Middle frontal gyrus (tissue), 1 donor: ENCODE measurements at regions not wholly inside any gene's neighbourhood (a gene's known extent, or its start where the extent isn't known, plus 50 kb on each side); places are given as distances from the start of the nearest gene placed in this dataset.
"Not testable (repeated sequence)": the region's sequence is repeated elsewhere in the genome, so short reads cannot be mapped to it uniquely, and the experiment has no call there.

Experiments used
- DNase-seq: peaks from one replicate; pipeline ENCODE4 v3.0.0-alpha.2; 2015; ENCODE audit warnings: low spot score; ENCODE audit errors: extremely low spot score

DNA sequence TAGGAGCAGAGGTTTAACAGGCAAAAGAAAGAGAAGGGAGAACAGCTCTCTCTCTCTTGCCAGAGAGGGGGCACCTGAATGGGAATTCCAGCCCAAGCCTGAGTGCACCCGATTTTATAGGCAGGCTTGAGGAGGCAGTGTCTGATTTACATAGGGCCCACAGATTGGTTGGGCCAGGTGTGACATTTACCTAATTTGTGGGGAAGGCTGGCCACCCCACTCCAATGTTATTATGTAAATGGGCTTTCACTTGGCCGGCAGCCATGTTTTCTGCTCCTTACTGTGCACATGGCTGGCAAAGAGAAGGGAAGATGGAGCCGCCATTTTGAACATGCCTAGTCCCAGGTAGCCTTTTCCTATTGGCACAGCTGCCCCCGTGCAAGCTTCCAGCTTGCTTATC is 735.5 kb upstream of the AUTS2 start:
- no peak for DNase-seq

DNA sequence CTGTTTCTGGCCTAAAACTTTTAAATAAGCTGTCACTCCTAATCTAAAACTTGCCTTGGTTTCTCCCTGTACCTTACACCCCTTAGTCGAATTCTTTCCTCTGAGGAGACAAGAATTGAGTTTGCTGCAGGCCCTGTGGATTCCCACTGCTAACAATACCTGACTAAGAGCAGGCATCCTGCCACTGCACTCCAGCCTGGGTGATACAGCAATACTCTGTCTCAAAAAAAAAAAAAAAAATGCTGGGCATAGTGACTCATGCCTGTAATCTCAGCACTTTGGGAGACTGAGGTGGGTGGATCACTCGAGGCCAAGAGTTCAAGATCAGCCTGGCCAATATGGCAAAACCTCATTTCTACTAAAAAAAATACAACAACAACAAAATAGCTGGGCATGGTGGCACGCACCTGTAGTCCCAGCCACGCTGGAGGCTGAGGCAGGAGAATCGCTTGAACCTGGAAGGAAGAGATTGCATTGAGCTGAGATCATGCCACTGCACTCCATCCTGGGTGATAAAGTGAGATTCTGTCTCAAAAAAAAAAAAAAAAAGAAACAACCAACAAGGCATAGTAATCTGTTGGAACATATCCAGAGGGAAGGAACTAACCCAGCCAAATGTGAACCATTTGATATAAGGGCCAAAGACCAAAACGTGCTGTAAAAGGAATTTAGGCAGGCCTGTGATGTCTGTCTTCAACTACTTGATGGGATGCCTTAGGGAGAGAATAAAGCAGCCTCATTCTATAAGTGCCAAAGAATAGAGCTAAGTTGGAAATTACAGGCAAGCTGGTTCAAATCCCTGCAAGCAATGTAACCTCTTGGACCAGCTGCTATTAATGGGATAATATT is 732.7 kb upstream of the AUTS2 start:
- DNase-seq: no peak

DNA sequence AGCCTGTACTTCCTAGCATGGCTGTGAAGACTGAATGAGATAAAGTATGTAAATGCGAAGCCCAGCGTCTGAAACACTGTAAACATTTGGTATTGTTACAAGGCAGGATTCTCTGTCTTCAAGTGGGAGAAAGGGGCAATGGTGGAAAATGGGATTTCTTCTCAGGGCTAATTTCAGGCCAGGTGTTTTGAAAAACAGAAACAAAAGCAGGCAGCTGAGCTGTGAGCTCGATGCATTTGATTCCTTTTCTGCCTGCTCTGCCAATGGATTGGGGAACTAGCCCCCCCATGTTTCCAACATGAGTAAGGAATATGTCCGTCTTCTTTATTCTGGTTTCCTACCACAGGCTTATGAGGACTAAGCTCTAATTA is 732.1 kb upstream of the AUTS2 start:
- DNase-seq: no peak

DNA sequence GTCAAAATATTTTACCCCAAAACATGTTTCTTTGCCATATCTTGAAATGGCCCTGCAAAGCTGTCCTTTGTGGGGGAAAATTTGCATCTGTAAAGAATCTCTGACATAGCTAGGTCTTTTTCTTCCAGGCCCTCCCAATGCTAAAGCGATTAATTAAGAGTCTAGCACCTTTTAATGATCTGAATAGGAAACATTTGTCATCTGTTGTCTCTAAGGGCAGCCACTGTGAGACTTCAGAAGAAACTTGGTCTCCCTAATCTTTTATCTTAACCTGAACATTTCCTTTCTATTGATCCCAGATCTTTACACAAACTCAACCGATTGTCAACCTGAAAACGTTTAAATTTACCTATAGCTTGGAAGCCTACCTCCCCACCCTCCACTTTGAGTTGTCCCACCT is 731.6 kb upstream of the AUTS2 start:
- not testable (repeated sequence) for DNase-seq

DNA sequence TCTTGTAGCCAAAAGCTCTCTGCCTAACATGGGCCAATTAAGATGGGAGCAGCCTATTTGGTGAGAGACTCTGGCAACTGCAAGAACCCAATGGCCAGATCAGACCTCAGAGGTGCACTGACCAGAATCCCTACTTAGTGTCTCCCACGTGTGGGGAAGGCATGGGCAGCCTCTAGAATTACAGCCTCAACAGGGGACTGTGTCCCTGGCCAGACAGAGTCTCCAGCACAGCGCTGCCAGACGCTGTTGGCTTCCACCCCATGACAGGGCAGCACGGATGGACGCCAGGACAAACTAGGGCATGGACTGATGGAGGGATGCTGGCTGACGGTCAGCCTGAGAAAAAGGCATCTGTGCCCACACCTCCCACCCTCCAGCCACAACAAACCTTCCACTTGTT is 729.3 kb upstream of the AUTS2 start:
- DNase-seq: no peak

DNA sequence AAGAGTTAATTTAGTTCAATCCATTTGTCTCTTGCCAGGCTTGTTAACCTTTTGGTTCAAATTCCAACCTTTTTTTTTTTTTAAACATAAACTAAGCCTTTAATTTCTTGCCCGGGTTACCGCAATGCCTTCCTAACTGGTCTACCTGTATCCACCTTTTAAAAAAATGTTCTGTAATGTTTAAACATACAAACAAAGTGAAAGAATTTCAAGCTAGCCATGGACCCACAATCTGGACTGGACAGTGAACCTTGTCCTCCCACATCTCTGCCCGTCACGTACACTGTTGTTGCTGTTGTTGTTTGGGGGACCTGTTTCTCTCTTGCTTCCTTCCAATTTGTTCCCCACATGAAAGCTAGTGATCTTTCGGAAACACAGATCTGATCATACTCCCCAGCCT is 724.7 kb upstream of the AUTS2 start:
- DNase-seq: no peak

DNA sequence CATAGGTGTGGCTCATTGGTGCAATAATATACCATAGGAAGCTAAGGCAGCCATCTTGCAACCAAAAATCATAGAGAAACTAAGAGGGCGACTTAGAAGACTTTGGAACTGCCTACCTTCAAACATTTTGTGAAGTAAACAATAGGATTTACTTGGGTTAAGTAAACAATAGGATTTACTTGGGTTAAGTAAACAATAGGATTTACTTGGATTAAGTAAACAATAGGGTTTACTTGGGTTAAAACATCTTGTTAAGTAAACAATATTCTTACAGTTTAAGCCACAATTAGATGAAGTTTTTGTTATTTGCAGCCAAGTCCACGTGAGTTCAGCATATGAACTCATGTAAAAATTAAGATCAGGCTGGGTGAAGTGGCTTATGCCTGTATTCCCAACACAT is 722.4 kb upstream of the AUTS2 start:
- DNase-seq: no peak

DNA sequence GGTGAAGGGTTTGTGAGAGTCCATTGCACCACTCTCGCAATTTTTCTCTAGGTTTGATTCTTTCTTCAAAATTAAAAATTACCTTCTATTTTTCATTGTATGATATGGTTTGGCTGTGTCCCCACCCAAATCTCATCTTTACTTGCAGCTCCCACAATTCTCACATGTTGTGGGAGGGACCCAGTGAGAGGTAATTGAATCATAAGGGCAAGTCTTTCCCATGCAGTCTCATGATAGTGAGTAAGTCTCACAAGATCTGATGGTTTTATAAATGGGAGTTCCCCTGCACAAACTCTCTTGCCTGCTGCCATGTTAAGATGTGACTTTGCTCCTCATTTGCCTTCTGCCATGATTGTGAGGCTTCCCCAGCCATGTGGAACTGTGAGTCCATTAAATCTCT is 711.2 kb upstream of the AUTS2 start:
- not testable (repeated sequence) for DNase-seq

DNA sequence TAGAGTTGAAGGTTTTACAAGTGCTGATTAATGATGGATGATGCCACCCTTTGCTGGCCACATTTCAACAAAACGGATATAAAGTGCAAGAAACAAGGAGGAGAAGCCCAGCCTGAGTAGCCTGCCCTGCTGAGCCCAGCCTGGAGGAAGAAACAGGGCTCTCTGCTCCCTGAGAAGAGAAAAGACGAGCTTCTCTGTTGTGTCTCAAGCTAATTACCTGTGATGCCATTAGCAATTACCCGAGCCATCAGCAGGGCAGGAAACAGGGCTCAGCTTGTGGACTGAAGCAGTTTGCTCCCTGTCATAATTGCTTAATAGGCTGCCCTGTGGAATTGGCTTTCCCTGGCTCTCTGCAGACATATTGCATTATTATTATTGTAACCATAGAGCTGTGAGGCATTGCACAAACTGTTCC is 709.3 kb upstream of the AUTS2 start:
- no peak for DNase-seq

DNA sequence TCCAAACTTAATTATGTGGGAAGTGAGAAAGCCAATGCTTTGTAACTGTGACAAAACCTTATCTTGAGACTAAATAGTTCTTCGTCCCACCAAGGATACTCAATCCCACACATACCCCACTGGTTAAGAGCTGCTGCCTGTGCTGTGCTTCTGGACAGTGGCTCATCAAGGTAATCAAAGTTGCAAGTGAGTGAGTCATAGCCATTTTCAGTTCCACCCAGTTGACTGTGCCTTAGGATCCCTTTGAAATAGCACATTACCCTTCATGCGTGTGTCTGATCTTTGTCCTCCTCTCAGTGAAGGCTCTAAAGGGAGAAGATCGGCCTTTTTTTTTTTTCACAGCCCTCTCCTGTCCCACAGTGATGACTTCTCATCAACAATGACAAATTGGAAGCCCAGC is 706.0 kb upstream of the AUTS2 start:
- DNase-seq: no peak

DNA sequence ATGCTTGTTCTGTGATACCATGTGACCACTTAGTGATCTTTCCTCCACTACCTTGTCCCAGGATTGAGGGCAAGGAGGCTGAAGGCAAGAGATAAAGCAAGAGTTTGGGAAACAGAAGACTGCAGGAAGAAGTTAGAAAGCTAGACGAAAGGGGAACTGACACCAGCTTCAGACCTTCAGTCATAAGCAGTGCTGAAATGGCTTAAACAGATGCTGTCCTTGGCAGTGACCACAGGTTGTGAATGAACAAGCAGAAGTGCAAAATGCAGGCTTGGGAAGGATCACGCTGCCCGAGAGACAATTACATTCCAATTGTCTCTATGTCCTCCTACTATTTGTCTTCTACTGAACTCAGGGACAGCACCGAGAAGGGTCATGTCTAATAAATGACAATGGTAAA is 704.9 kb upstream of the AUTS2 start:
- no peak for DNase-seq

DNA sequence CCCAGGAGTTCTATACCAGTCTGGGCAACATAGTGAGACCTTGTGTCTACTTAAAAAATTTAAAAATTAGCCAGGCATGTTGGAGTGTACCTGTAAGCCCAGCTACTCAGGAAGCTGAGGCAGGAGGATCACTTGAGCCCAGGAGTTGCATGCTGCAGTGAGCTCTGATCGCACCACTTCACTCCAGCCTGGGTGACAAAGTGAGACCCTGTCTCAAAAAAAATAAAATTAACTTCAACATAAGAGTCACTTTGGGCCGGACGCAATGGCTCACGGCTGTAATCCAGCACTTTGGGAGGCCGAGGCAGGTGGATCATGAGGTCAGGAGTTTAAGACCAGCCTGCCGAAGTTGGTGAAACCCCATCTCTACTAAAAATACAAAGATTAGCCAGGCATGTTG is 699.1 kb upstream of the AUTS2 start:
- DNase-seq: not testable (repeated sequence)

DNA sequence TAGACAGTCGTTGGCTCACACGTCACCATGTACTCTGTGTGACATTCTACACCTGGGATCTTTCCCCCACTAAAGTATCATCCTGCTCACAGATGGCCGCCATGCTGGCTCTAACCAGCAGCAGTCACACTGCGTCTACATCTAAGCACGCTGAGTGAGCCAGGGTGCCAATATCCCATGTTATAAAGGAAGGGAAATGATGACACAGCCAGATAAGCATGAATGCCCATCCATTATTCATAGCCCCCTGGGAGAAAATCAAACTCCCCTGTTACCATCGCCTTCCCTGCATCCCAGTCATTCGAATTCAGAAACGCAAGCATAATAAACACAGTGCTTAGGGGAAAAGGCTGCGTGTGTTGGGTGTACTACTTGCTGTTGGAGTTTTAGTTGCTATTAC is 698.2 kb upstream of the AUTS2 start:
- no peak for DNase-seq

DNA sequence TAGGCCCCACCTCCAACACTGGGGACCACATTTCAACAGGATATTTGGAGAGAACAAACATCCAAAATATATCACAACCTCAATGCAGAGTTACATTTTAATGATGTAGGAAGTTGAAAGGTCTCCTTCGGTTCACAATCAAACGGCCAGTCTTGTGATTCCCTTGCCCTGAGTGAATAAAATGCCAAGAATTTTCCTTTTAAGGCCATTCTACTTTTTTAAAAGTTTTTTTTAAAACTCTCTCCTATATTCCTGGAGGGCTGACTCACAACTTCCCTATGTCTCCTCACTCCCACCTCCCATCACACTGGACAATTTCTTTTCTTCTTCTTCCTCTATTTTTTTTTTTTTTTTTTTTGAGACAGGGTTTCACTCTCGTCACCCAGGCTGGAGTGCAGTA is 693.6 kb upstream of the AUTS2 start:
- no peak for DNase-seq

DNA sequence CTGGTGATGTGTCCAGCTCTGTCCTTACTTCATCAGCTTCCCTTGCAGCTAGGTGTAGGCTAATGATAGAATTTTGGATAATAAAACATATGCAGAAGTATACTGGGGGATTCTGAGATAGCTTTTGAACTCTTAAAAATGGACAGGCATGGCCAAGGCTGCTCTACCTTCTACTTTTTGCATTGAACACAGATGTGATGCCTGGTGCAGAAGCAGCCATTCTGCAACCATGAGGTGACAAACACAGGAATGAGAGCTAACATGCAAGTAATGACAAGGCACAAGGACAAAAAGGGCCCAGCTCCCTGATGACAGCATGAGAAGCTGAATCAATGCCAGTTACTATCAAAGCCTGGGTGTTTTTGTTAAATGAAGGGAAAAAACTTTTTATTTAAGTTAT is 686.5 kb upstream of the AUTS2 start:
- no peak for DNase-seq

DNA sequence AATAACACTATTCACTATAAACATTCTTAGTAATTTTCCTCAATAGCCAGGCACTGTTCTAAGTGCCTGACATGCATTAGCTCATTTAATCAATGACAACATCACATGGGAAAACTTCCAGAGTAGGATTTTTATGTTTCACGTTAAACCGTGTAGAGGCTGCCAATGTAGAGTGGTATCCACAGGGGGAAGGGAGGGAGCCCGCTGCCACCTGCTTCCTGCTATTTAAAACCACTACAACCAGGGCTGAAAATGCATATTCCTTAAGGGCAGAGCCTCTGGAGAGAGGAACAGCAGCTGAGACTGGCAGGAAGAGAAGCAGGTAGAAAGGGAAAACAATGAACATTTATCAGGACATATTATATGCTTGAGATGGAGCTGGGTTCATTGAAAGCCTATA is 684.3 kb upstream of the AUTS2 start:
- no peak for DNase-seq

DNA sequence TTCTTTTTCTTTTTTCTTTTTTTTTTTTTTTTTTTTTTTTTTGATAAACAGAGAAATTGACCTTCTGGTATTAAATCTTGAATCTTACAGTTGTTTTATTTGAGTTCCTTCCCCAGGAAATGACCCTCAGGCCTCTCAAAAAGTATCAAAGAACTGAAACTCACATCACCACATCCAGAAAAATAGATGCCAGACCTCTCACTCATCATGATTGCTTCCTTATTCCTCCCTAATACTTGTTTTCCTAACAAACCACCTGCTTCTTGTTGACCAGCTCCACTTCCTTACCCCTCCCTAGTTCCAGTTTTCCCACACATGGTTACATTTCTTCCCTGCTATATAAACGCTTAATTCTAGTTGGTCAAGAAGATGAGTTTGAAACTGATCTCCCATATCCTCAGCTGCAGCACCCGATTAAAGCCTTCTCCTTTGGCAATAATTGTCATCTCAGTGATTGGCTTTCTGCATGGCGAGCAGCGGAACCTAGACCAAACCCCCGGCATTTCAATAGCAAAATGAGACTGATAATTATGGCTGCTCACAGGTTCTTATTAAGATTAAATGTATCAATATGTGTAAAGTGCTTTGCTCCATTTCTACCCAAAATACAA is 681.1 kb upstream of the AUTS2 start:
- no peak for DNase-seq

DNA sequence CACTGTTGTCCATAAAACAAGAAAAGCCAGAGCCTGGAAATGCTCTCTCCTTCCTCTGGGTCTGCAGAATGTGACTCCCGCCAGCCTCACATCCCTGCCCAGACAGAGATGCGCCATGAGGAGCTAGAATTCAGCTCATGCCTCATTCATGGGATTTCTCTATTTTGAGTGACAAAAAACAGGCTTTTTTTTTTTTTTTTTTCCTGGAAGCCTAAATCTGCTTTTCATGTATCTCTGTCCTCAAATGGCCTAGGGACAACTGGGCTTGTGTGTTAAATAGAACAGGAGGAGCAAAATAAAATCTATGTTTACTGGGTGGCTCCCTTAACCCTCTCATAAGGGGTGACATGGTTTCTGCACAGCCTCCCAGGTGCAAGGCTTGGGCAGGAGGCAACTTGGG is 679.7 kb upstream of the AUTS2 start:
- no peak for DNase-seq

DNA sequence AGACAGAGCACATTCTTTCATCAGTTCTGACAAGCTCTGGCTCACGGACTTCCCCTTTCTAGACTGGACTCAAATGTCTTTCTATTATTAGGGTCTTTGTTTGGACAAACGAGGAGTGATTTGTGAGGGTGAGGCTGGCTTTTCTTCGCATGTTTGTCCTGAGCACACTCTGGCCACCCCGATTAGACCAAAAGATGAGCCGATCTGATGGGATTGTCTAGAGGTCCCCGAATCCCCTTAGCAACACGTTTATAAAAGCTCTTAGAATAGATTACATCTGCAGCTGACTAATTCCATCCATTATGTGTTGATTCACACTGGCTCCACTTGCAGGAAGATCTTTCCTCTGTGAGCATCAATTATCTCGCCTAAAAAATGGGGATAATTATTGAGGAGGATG is 675.4 kb upstream of the AUTS2 start:
- DNase-seq: no peak

DNA sequence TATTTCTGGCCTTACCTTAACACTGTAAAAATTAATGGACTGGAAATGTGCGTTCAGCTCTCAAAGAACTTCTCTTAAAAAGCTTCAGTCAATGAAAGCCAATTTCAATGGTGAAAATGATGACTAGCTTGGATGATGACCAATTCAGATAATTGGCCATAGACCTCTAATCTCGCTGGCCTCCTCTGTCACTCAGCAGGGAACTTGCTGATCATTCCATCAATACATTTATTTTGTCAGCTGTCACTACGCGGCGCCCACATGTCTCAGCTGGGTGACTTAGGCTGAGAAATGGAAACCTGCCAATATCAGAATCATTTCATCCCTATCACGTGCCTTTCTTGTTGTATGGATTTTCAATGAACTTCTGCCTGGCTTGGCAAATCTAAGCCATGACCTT is 673.0 kb upstream of the AUTS2 start:
- DNase-seq: no peak

DNA sequence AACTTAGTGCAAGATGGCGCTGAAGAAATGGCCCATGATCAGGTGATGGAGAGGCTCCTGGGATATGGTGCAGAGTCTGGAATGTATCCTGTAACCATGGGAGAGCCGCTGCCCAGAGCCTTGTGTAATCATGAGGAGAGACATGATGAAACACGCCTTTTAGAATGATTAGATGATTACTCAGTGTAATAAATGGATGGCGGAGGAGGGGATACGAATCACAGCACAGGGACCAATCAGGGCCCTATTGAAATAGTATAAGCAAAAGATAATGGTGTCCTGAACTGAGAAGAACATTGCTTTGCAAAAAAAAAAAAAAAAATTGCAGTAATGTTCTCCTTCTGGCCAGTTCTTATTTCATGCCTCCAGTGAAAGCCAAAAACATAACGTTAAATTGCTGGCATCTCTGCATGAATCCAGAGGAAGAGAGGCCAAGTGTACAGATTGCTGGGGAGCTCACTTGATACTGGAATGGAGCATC is 668.5 kb upstream of the AUTS2 start:
- DNase-seq: no peak

DNA sequence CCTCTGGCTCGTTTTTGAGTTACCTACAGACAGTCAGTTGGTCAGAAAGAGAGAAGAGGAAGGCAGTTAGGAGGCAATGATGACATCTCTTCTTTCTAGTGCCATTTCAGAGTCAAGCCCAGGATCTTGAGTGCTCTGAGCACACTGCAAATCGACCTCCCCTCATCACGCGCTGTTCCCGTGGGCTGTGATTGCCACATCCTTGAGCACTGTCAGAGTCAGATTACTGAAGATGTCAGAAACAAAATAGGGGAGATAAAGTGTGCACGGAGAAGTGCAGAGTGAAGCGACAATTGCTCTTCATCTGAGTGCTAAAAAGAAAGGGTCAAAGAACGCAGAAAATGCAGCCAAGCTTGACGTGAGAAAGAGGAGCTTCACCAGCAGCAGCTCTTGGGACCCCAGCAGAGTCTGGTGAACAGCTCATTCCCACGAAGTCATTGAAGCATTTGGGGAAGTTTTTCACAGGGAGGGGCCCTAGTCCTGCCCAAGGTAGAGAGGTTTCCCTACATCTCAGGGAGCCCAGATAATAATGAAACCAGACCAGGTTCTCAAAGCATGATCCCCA is 661.7 kb upstream of the AUTS2 start:
- DNase-seq: no peak

DNA sequence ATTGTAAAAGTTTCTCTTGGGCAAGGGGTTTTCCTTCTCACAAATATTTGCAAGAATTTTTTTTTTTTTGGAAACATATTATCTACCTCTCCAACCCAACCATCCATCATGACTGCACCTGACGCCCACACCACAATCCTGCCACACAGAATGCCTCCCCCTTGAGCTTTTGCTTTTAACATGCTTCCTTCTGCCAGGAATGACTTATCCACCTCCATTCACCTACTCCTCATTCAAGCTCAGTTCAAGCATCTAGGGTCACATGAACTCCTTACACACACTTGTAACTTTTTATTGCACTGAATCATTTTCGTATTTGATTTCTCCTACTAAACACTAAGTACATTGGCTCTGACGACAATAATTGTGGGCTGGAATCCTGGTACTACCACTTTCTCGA is 660.1 kb upstream of the AUTS2 start:
- no peak for DNase-seq
